ENCODE measurements at regions not wholly inside any gene's neighbourhood (a gene's known extent, or its start where the extent isn't known, plus 50 kb on each side); places are given as distances from the start of the nearest gene placed in this dataset.
A peak's percentile ranks its signal among the peaks of the same experiment; 100 is the strongest.
"Not testable (repeated sequence)": the region's sequence is repeated elsewhere in the genome, so short reads cannot be mapped to it uniquely, and the experiment has no call there.

GRCh38 chr16:10275214-10275996 lies 93.2 kb upstream of the GRIN2A start:
- not testable (repeated sequence) for DNase-seq (ENCODE audit: low spot score)

DNA sequence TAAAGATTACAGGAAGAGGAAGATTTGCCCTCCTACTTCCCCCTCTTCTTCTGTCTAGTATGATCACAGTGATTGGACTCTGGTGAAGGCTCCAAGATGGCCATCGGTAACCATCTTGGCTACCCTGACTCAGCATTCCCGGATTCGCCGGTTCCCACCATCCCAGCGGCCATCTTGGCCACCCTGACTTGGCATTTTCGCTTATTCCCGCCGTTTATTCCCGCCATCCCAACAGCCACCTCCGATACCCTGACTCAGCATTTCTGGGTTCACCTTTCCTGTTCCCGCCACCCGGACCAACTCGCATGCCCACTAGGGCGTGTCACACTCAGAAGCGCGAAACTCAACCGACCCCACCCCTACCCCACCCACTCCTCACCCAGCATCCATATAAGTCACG lies 95.4 kb upstream of the GRIN2A start:
- no peak for DNase-seq (ENCODE audit: low spot score)

GRCh38 chr16:10280262-10281170 lies 98.3 kb upstream of the GRIN2A start:
- DNase-seq (ENCODE audit: low spot score): no peak

DNA sequence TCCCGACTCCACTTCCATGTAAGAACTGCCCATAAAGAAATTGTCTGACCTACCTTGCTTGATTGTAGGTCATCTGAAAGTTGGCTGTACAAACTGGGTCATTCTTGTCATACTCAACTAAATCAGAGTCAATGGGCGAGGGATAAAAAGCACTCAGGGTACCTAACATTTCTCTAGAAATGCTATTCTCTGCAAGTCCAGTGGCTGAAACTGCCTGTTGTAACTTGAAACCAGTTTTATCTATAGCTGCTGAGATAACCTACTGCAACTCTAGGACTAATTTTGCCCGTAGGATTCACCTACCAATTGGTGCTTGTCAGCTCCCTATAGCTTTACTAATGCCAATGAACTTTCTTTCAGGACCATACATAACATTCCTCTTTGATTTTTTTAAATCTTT lies 100.1 kb upstream of the GRIN2A start:
- DNase-seq (ENCODE audit: low spot score): no peak

- DNase-seq (ENCODE audit: low spot score): not testable (repeated sequence)
These were observed 101.0 kb upstream of the GRIN2A start for GRCh38 chr16:10283246-10283645.

DNA sequence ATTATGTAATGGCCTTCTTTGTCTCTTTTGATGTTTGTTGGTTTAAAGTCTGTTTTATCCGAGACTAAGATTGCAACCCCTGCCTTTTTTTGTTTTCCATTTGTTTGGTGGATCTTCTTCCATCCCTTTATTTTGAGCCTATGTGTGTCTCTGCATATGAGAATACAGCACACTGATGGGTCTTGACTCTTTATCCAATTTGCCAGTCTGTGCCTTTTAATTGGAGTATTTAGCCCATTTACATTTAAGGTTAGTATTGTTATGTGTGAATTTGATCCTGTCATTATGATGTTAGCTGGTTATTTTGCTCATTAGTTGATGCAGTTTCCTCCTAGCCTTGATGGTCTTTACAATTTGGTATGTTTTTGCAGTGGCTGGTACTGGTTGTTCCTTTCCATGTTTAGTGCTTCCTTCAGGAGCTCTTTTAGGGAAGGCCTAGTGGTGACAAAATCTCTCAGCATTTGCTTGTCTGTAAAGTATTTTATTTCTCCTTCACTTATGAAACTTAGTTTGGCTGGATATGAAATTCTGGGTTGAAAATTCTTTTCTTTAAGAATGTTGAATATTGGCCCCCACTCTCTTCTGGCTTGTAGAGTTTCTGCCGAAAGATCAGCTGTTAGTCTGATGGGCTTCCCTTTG lies 95.3 kb upstream of the ATF7IP2 start:
- DNase-seq (ENCODE audit: low spot score): not testable (repeated sequence)

DNA sequence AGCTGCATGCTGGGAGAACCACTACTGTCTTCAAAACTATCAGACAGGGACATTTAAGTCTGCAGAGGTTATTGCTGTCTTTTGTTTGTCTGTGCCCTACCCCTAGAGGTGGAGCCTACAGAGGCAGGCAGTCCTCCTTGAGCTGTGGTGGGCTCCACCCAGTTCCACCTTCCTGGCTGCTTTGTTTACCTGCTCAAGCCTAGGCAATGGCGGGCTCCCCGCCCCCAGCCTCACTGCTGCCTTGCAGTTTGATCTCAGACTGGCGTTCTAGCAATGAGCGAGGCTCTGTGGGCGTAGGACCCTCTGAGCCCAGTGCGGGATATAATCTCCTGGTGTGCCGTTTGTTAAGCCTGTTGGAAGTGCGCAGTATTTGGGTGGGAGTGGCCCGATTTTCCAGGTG lies 93.7 kb upstream of the ATF7IP2 start:
- not testable (repeated sequence) for DNase-seq (ENCODE audit: low spot score)

- DNase-seq (ENCODE audit: low spot score): not testable (repeated sequence)
These were observed 92.9 kb upstream of the ATF7IP2 start for GRCh38 chr16:10292976-10293375.

- DNase-seq (ENCODE audit: low spot score): not testable (repeated sequence)
These were observed 91.7 kb upstream of the ATF7IP2 start for GRCh38 chr16:10294153-10294552.

- DNase-seq (ENCODE audit: low spot score): no peak
These were observed 88.9 kb upstream of the ATF7IP2 start for GRCh38 chr16:10296956-10297340.

DNA sequence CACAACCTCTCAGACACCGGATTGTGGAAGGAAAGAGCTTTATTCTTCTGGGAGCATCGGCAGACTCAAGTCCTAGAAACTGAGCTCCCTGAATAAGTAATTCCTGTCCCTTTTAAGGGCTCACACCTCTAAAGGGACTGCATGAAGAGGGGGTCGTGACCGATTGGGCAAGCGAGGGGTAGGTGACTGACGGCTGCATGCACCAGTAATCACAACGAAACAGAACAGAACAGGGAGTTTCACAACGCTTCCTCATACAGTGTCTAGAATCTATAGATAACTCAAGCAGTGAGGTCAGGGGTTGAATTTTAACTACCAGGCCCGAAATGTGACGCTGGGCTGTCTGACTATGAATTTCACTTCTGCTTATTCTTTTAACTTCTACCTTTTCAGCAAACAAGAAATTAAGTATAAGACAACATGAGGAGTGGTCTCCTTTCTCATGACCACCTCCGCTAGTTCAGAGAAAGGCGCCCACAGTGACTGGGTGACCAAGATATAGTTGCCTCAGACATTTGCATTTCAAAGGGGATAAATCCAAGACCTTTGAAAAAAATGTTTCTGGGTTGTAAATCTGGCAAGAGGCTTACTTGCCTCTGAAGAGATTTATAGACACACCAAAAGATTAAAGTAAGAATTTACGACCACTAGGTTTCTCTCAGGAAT lies 88.4 kb upstream of the ATF7IP2 start:
- DNase-seq (ENCODE audit: low spot score): no peak

DNA sequence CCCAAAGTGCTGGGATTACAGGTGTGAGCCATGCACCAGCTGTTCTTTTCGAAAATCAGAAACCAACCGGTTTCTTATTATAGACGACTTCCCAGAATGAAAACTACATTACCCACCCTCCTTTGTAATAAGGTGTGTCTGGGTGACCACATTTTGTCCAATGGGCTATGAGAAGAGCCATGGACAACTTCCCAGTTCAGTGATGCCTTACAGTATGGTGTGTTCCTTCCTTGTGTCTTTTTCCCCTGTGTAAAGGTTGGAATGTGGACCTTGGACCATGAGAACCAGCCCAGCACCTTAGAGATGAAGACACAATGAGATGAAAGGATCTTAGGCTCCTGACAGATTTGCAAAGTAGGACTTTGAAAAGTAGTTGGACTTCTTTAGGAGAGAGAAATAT lies 85.0 kb upstream of the ATF7IP2 start:
- DNase-seq (ENCODE audit: low spot score): no peak

GRCh38 chr16:10301547-10301946 lies 84.3 kb upstream of the ATF7IP2 start:
- DNase-seq (ENCODE audit: low spot score): not testable (repeated sequence)

GRCh38 chr16:10305912-10306311 lies 79.9 kb upstream of the ATF7IP2 start:
- DNase-seq (ENCODE audit: low spot score): no peak

GRCh38 chr16:10308305-10309193 lies 77.3 kb upstream of the ATF7IP2 start:
- no peak for DNase-seq (ENCODE audit: low spot score)

DNA sequence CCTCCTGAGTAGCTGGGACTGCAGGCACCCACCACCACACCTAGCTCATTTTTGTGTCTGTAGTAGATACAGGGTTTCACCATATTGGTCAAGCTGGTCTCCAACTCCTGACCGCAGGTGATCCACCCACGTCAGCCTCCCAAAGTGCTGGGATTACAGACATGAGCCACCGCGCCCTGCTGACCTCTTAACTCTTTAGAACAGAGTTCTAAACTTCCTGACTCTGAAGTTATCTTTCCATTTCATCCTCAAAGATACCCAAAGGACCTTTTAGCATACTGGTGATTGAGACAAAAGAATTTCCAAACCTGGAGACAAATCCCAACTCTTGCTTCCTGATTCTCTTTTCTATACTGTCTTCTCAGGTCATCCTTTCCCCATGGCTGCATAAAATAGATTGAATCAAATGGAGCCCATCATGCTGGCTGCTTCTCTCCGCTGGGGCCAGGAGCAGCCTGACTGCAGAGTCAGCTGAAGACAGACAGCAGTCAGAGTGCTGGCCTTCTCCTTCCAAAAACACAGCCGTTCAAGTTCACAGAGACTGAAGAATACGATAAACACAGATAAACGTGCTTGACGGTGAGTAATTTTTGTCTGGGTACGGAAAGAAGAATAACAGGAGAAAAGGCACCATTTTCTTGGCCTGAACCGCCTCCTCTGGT lies 76.5 kb upstream of the ATF7IP2 start:
- no peak for DNase-seq (ENCODE audit: low spot score)

DNA sequence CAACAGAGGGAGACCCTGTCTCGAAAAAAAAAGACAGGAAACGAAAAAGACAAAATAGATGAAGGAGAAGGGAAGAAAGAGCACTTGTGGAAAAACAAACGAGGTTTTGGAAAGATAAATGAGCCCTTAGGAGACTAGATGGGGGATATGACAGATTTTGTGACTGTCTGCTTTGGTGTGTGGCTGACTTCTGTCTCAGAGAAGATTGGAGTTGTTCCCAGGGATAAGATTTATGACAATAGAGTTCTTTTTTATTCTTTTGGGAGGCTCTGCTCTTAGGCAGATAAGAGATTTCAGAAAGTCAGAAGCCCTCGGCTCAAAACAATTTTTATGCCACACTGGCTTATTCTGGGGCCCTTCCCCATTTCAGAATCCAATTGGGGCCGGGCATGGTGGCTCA lies 73.9 kb upstream of the ATF7IP2 start:
- no peak for DNase-seq (ENCODE audit: low spot score)

- DNase-seq (ENCODE audit: low spot score): peak; percentile 78
These were observed 72.8 kb upstream of the ATF7IP2 start for GRCh38 chr16:10312784-10313724.

GRCh38 chr16:10314317-10314716 lies 71.5 kb upstream of the ATF7IP2 start:
- DNase-seq (ENCODE audit: low spot score): no peak
